ENCODE measurements at regions not wholly inside any gene's neighbourhood (a gene's known extent, or its start where the extent isn't known, plus 50 kb on each side); places are given as distances from the start of the nearest gene placed in this dataset.

GRCh38 chr7:83861-84632 lies 108.3 kb upstream of the FAM20C start:
- H2AFZ ChIP-seq (ENCODE audit: low read depth, low read length, poor library complexity, severe bottlenecking): no peak overlapping the region
- H3K27ac ChIP-seq (ENCODE audit: low read depth, low read length): no peak overlapping the region
- no peak overlapping the region for H3K9ac ChIP-seq (ENCODE audit: low read length)
- ChIA-PET RAD21 (ENCODE audit: low non-redundant PET in 1 of 2, low total read pairs in 2 of 2, uncharacterized antibody in 2 of 2, unreplicated experiment in 2 of 2) (no interaction called here), CTCF (no interaction called here), POLR2A (no interaction called here)
- DNase-seq (ENCODE audit: low read depth, low spot score): no peak
- peaks cover 14 to 27% of the 10 kb centered on the region in 2 experiments; a peak in 3 of 4 replicates for H3K4me1 ChIP-seq (ENCODE audit: control insufficient read depth in 1 of 2, insufficient read depth in 2 of 2, low read length in 2 of 2)
- no peaks in the 10 kb centered on the region for H3K9me2 ChIP-seq (ENCODE audit: insufficient read depth)
- no peak overlapping the region for H3K4me3 ChIP-seq (replicated peaks in 1 of 2; ENCODE audit: low read depth in 1 of 2, low read length in 2 of 2)
- no peaks in the 10 kb centered on the region for H3K79me2 ChIP-seq (ENCODE audit: insufficient read depth, low read length)
- intact Hi-C loops (cut with micrococcal nuclease): no loop called here
- TF ChIP-seq RAD21 (IDR thresholded peaks at IDR 0.05; ENCODE audit: low read depth) (no peak), CEBPB (IDR thresholded peaks at IDR 0.05; ENCODE audit: low read depth) (no peak), SRF (IDR thresholded peaks at IDR 0.05; ENCODE audit: low read depth) (no peak), POLR2A (IDR thresholded peaks at IDR 0.05; ENCODE audit: borderline replicate concordance, extremely low read depth, insufficient read depth, insufficient read length) (no peak), CBX3 (IDR thresholded peaks at IDR 0.05; ENCODE audit: low read depth) (no peak), YY1 (IDR thresholded peaks at IDR 0.05; ENCODE audit: extremely low read depth, insufficient replicate concordance, low read depth, low read length) (no peak), ZNF274 (IDR thresholded peaks at IDR 0.05; ENCODE audit: low read depth, low read length) (no peak), CTCF (IDR thresholded peaks at IDR 0.05 in 2 of 3, conservative IDR thresholded peaks at IDR 0.05 in 1 of 3; ENCODE audit: borderline replicate concordance in 1 of 3, insufficient read depth in 1 of 3, low read depth in 2 of 3, low read length in 2 of 3) (no peak), ELF1 (IDR thresholded peaks at IDR 0.05; ENCODE audit: borderline replicate concordance, low read depth) (no peak), EZH2phosphoT487 (IDR thresholded peaks at IDR 0.05; ENCODE audit: borderline replicate concordance) (no peak), SIN3A (IDR thresholded peaks at IDR 0.05; ENCODE audit: low read depth) (no peak), TCF7L2 (IDR thresholded peaks at IDR 0.05; ENCODE audit: borderline replicate concordance, extremely low read depth, insufficient read depth, insufficient read length) (no peak), EZH2 (IDR thresholded peaks at IDR 0.05) (no peak), JUND (IDR thresholded peaks at IDR 0.05) (no peak), REST (IDR thresholded peaks at IDR 0.05; ENCODE audit: low read depth) (no peak), ZBTB33 (IDR thresholded peaks at IDR 0.05; ENCODE audit: extremely low read depth, insufficient replicate concordance, low read length) (no peak), SP1 (IDR thresholded peaks at IDR 0.05; ENCODE audit: low read depth) (no peak), POLR2AphosphoS5 (IDR thresholded peaks at IDR 0.05; ENCODE audit: low read depth, low read length) (no peak)
- no peaks in the 10 kb centered on the region for H4K20me1 ChIP-seq (ENCODE audit: insufficient read depth)
- BruUV-seq (replicated peaks): no TSS peak
- no peaks in the 10 kb centered on the region for H3K36me3 ChIP-seq (ENCODE audit: control insufficient read depth in 1 of 2, insufficient read depth in 2 of 2, low read length in 2 of 2)
- no peak overlapping the region for H3K4me2 ChIP-seq (ENCODE audit: low read length)
- peaks cover 15% of the 10 kb centered on the region; the same call in 1 of the 2 replicates for H3K27me3 ChIP-seq (ENCODE audit: insufficient read depth, low read length)
- H3K9me3 ChIP-seq (ENCODE audit: control insufficient read depth in 1 of 2, insufficient read depth in 1 of 2, low read depth in 1 of 2, low read length in 2 of 2): no peaks in the 10 kb centered on the region
- no peak for ATAC-seq
